Mucosa of descending colon (tissue), 3 donors: ENCODE measurements at regions not wholly inside any gene's neighbourhood (a gene's known extent, or its start where the extent isn't known, plus 50 kb on each side); places are given as distances from the start of the nearest gene placed in this dataset.

Experiments
- ATAC-seq: fragments of 200-7000 bp; cut with Tn5 transposase; one replicate; pipeline ENCODE4 v1.9.1; 2020; ENCODE audit warnings: mild to moderate bottlenecking, moderate library complexity
- DNase-seq, 3 donors: peaks; one replicate each; pipeline ENCODE4 v3.0.0-alpha.2; 2020
- H3K36me3 ChIP-seq: fragments of 200-600 bp; one replicate; pipeline ENCODE4 v1.8.0; 2021; ENCODE audit warnings: low read depth, mild to moderate bottlenecking
- H3K4me1 ChIP-seq: fragments of 200-600 bp; one replicate; pipeline ENCODE4 v1.8.0; 2021; ENCODE audit warnings: low read depth, mild to moderate bottlenecking
- H3K4me3 ChIP-seq: fragments of 200-600 bp; one replicate; pipeline ENCODE4 v1.8.0; 2021; ENCODE audit warnings: mild to moderate bottlenecking
- H3K9me3 ChIP-seq: fragments of 200-600 bp; one replicate; pipeline ENCODE4 v1.8.0; 2021; ENCODE audit warnings: mild to moderate bottlenecking
- CTCF ChIP-seq: fragments of 200-600 bp; IDR thresholded peaks from one replicate; pipeline ENCODE4 v1.8.0; 2022; ENCODE audit warnings: antibody characterized with exemption, mild to moderate bottlenecking
- intact Hi-C, 2 donors: fragments of 100-400 bp; cut with DNase I in 1 of 2; cut with micrococcal nuclease in 1 of 2; formaldehyde crosslinking; loops; one replicate each; pipeline versions ENCODE4 v1.11.0 to v1.11.1; 2022; cut with DNase I, micrococcal nuclease
- donor health status: DM: no; HTN: no; CAD: no; lungs with moderate emphysema.
- donor health status: DM: no; HTN: no; CAD: no.
- donor health status: DM: no; HTN: yes; CAD: no.

GRCh38 chrX:137969191-137969590, 403.3 kb downstream of the ZIC3 start:
- DNase-seq (no peak), ATAC-seq (no peak)
- Histone ChIP-seq H3K36me3 (no peaks in the 10 kb centered on the region), H3K9me3 (no peaks in the 10 kb centered on the region), H3K4me3 (no peak overlapping the region), H3K4me1 (no peaks in the 10 kb centered on the region)
- intact Hi-C loops: no loop called here
- TF ChIP-seq CTCF: no peak

GRCh38 chrX:137982472-137983172, 416.7 kb downstream of the ZIC3 start:
- intact Hi-C loops: no loop called here
- no peaks in the 10 kb centered on the region for H3K4me1 ChIP-seq
- no peak for TF ChIP-seq CTCF
- ATAC-seq: no peak
- no peaks in the 10 kb centered on the region for H3K9me3 ChIP-seq
- no peaks in the 10 kb centered on the region for H3K36me3 ChIP-seq
- H3K4me3 ChIP-seq: no peak overlapping the region
- no peak for DNase-seq

GRCh38 chrX:137988470-137988869, 422.5 kb downstream of the ZIC3 start:
- H3K9me3 ChIP-seq: no peaks in the 10 kb centered on the region
- no peaks in the 10 kb centered on the region for H3K36me3 ChIP-seq
- intact Hi-C loops: no loop called here
- DNase-seq (no peak), ATAC-seq (no peak)
- no peak for TF ChIP-seq CTCF
- no peaks in the 10 kb centered on the region for H3K4me1 ChIP-seq
- H3K4me3 ChIP-seq: no peak overlapping the region

GRCh38 chrX:137998619-137999018, 432.7 kb downstream of the ZIC3 start:
- Histone ChIP-seq H3K4me1 (no peaks in the 10 kb centered on the region), H3K36me3 (no peaks in the 10 kb centered on the region), H3K9me3 (no peaks in the 10 kb centered on the region), H3K4me3 (no peak overlapping the region)
- intact Hi-C loops: no loop called here
- TF ChIP-seq CTCF: no peak
- ATAC-seq (no peak), DNase-seq (no peak)

GRCh38 chrX:137999071-137999470, 433.1 kb downstream of the ZIC3 start:
- no peak for ATAC-seq
- no peak for TF ChIP-seq CTCF
- Histone ChIP-seq H3K36me3 (no peaks in the 10 kb centered on the region), H3K4me1 (no peaks in the 10 kb centered on the region), H3K4me3 (no peak overlapping the region), H3K9me3 (no peaks in the 10 kb centered on the region)
- intact Hi-C loops: no loop called here
- no peak for DNase-seq

GRCh38 chrX:137999552-137999951, 433.6 kb downstream of the ZIC3 start:
- no peak for ATAC-seq
- no peaks in the 10 kb centered on the region for H3K36me3 ChIP-seq
- intact Hi-C loops: no loop called here
- no peaks in the 10 kb centered on the region for H3K9me3 ChIP-seq
- no peak for DNase-seq
- no peak overlapping the region for H3K4me3 ChIP-seq
- TF ChIP-seq CTCF: no peak
- H3K4me1 ChIP-seq: no peaks in the 10 kb centered on the region
